Keratinocyte (primary cell): ENCODE measurements at regions not wholly inside any gene's neighbourhood (a gene's known extent, or its start where the extent isn't known, plus 50 kb on each side); places are given as distances from the start of the nearest gene placed in this dataset.

ENCODE experiments used
- DNase-seq: peaks from one replicate; pipeline ENCODE4 v3.0.0-alpha.2; 2011; ENCODE audit warnings: low read depth, missing footprints, low spot score
- FAIRE-seq: peaks from 2 replicates; lab custom pipeline; 2011; peaks lifted over from hg19 to GRCh38; lab: Jason Lieb, UNC
- H2AFZ ChIP-seq: 2 replicates; pipeline ENCODE4 v1.6.0; 2012; ENCODE audit warnings: low read length, control low read depth, inconsistent platforms; ENCODE audit not compliant: control insufficient read depth
- H3K27ac ChIP-seq: 2 replicates; pipeline ENCODE4 v1.5.1; 2011; ENCODE audit warnings: low read length; ENCODE audit not compliant: control insufficient read depth, insufficient read depth
- H3K27me3 ChIP-seq: 3 replicates; pipeline ENCODE4 v1.6.0; 2011; ENCODE audit warnings: low read length; ENCODE audit not compliant: control insufficient read depth, insufficient read depth; ENCODE audit errors: extremely low read depth
- H3K36me3 ChIP-seq, 2 experiments: 2 replicates in 1 of 2; 3 replicates in 1 of 2; pipeline ENCODE4 v1.5.1; 2011; ENCODE audit warnings: low read length in 2 of 2, mild to moderate bottlenecking in 1 of 2; ENCODE audit not compliant: control insufficient read depth in 2 of 2, insufficient read depth in 2 of 2; ENCODE audit errors: extremely low read depth in 1 of 2
- H3K4me1 ChIP-seq: 3 replicates; pipeline ENCODE4 v1.5.1; 2011; ENCODE audit warnings: low read length; ENCODE audit not compliant: control insufficient read depth, insufficient read depth; ENCODE audit errors: extremely low read depth
- H3K4me2 ChIP-seq: 3 replicates; pipeline ENCODE4 v1.6.0; 2011; ENCODE audit warnings: low read depth, low read length; ENCODE audit not compliant: control insufficient read depth, insufficient read depth; ENCODE audit errors: extremely low read depth
- H3K4me3 ChIP-seq, 3 experiments: fragments of 200-600 bp in 1 of 3; sonication (generic) in 1 of 3; 2 replicates in 2 of 3; 3 replicates in 1 of 3; pipeline ENCODE4 v1.5.1; 2011 to 2016; ENCODE audit warnings: low read length in 3 of 3, mild to moderate bottlenecking in 3 of 3, control low read depth in 2 of 3, inconsistent platforms in 1 of 3, low read depth in 1 of 3, mixed read lengths in 1 of 3, mixed run types in 1 of 3, moderate library complexity in 1 of 3; ENCODE audit not compliant: control insufficient read depth in 2 of 3, insufficient read depth in 2 of 3; ENCODE audit errors: extremely low read depth in 1 of 3
- H3K79me2 ChIP-seq: 2 replicates; pipeline ENCODE4 v1.6.0; 2012; ENCODE audit warnings: low read length; ENCODE audit not compliant: control insufficient read depth, insufficient read depth
- H3K9ac ChIP-seq: 3 replicates; pipeline ENCODE4 v1.6.0; 2011; ENCODE audit warnings: low read length; ENCODE audit not compliant: control insufficient read depth, insufficient read depth; ENCODE audit errors: extremely low read depth
- H3K9me1 ChIP-seq: 3 replicates; pipeline ENCODE4 v1.6.0; 2011; ENCODE audit warnings: low read length; ENCODE audit not compliant: control insufficient read depth, insufficient read depth; ENCODE audit errors: extremely low read depth
- H3K9me3 ChIP-seq: 2 replicates; pipeline ENCODE4 v1.5.1; 2012; ENCODE audit warnings: low read depth, low read length; ENCODE audit not compliant: control insufficient read depth
- H4K20me1 ChIP-seq: 3 replicates; pipeline ENCODE4 v1.6.0; 2011; ENCODE audit warnings: low read length; ENCODE audit not compliant: control insufficient read depth, insufficient read depth; ENCODE audit errors: extremely low read depth
- CTCF ChIP-seq, 3 experiments: IDR thresholded peaks in 1 of 3; conservative IDR thresholded peaks in 1 of 3; optimal IDR thresholded peaks in 1 of 3; 2 replicates in 2 of 3; 3 replicates in 1 of 3; pipeline versions ENCODE3 to v1.5.1; 2011; ENCODE audit warnings: low read length in 3 of 3, mild to moderate bottlenecking in 3 of 3, moderate library complexity in 2 of 3, control low read depth in 1 of 3, inconsistent platforms in 1 of 3; ENCODE audit not compliant: insufficient read depth in 2 of 3; ENCODE audit errors: extremely low read depth in 1 of 3
- EZH2 ChIP-seq: IDR thresholded peaks from one replicate; pipeline ENCODE4 v1.6.1; 2012; ENCODE audit warnings: inconsistent platforms, mild to moderate bottlenecking, low read length, moderate library complexity
- dilution Hi-C: fragments of 300-500 bp; cut with MboI; formaldehyde crosslinking; loops from one replicate; pipeline ENCODE4 v1.7.0; 2020; ENCODE audit warnings: low sequenced_read_pairs; ENCODE audit not compliant: extremely low pct_ligation_motif_present

- DNase-seq (no peak), FAIRE-seq (no peak)
- H3K27ac ChIP-seq: no peak overlapping the region
- H3K4me3 ChIP-seq: no peak overlapping the region
- H3K79me2 ChIP-seq: no peaks in the 10 kb centered on the region
- H3K9me3 ChIP-seq: no peaks in the 10 kb centered on the region
- H3K36me3 ChIP-seq: no peaks in the 10 kb centered on the region
- dilution Hi-C loops: no loop called here
- H3K27me3 ChIP-seq: no peaks in the 10 kb centered on the region
- H3K4me1 ChIP-seq: peaks cover 6% of the 10 kb centered on the region
- no peaks in the 10 kb centered on the region for H4K20me1 ChIP-seq
- no peaks in the 10 kb centered on the region for H3K9me1 ChIP-seq
- TF ChIP-seq CTCF (optimal IDR thresholded peaks at IDR 0.05 in 1 of 3, IDR thresholded peaks at IDR 0.05 in 1 of 3, conservative IDR thresholded peaks at IDR 0.05 in 1 of 3; ENCODE audit: extremely low read depth in 1 of 3, insufficient read depth in 2 of 3, low read length in 3 of 3) (no peak), EZH2 (no peak)
- H3K9ac ChIP-seq: no peak overlapping the region
- H3K4me2 ChIP-seq: no peak overlapping the region
- H2AFZ ChIP-seq: no peak overlapping the region
Observed at GRCh38 chr9:14437354-14438231, 123.7 kb upstream of the NFIB start.

GRCh38 chr9:14435871-14436270 is 121.9 kb upstream of the NFIB start:
- dilution Hi-C loops: no loop called here
- TF ChIP-seq EZH2 (no peak), CTCF (optimal IDR thresholded peaks at IDR 0.05 in 1 of 3, IDR thresholded peaks at IDR 0.05 in 1 of 3, conservative IDR thresholded peaks at IDR 0.05 in 1 of 3; ENCODE audit: extremely low read depth in 1 of 3, insufficient read depth in 2 of 3, low read length in 3 of 3) (no peak)
- FAIRE-seq: no peak

More at GRCh38 chr9:14435871-14436270, 121.9 kb upstream of the NFIB start:
- H3K4me1 ChIP-seq: peaks cover 6% of the 10 kb centered on the region
- H3K9ac ChIP-seq: no peak overlapping the region
- H2AFZ ChIP-seq: no peak overlapping the region
- no peaks in the 10 kb centered on the region for H4K20me1 ChIP-seq
- no peak overlapping the region for H3K4me2 ChIP-seq
- H3K36me3 ChIP-seq: no peaks in the 10 kb centered on the region
- no peak overlapping the region for H3K4me3 ChIP-seq
- no peaks in the 10 kb centered on the region for H3K9me3 ChIP-seq
- no peaks in the 10 kb centered on the region for H3K27me3 ChIP-seq
- H3K79me2 ChIP-seq: no peaks in the 10 kb centered on the region
- no peak overlapping the region for H3K27ac ChIP-seq
- no peak for DNase-seq
- no peaks in the 10 kb centered on the region for H3K9me1 ChIP-seq
